Epithelial cell of esophagus (primary cell): ENCODE measurements at regions not wholly inside any gene's neighbourhood (a gene's known extent, or its start where the extent isn't known, plus 50 kb on each side); places are given as distances from the start of the nearest gene placed in this dataset.

Experiments
- DNase-seq: peaks from one replicate; pipeline ENCODE4 v3.0.0; 2010; ENCODE audit warnings: low read depth
- H3K4me3 ChIP-seq: 2 replicates; pipeline ENCODE4 v1.5.1; 2011; ENCODE audit warnings: mild to moderate bottlenecking, low read length, control low read depth
- TF ChIP-seq, protein P1 (sequence below): IDR thresholded peaks from 2 replicates; pipeline ENCODE4 v1.5.1; 2011; ENCODE audit warnings: low read depth, mild to moderate bottlenecking, low read length, control low read depth, inconsistent platforms; ENCODE audit not compliant: insufficient read depth; ENCODE audit errors: missing control alignments

DNA sequence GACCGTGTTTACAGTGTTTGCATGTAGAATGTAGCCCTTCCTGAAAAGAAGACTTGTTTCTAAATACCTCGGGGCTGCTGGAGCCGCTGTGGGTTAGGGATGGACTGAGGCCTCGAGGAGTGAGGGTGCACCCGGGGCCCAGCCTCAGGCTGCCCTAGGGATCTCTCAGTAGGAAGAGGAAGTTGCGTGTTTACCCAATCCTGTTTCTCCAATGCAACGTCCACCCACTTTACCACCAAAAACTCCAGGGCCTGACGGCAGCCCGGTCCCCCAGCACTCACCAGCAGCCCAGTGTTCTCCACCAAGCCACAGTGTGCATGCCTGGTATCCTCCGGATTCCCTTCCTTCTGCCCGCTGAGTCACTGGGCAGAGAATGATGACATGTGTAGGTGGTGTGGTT lies 255.8 kb downstream of the GLI2 start:
- no peak overlapping the region for H3K4me3 ChIP-seq
- TF ChIP-seq, protein P1, sequence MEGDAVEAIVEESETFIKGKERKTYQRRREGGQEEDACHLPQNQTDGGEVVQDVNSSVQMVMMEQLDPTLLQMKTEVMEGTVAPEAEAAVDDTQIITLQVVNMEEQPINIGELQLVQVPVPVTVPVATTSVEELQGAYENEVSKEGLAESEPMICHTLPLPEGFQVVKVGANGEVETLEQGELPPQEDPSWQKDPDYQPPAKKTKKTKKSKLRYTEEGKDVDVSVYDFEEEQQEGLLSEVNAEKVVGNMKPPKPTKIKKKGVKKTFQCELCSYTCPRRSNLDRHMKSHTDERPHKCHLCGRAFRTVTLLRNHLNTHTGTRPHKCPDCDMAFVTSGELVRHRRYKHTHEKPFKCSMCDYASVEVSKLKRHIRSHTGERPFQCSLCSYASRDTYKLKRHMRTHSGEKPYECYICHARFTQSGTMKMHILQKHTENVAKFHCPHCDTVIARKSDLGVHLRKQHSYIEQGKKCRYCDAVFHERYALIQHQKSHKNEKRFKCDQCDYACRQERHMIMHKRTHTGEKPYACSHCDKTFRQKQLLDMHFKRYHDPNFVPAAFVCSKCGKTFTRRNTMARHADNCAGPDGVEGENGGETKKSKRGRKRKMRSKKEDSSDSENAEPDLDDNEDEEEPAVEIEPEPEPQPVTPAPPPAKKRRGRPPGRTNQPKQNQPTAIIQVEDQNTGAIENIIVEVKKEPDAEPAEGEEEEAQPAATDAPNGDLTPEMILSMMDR = no peak
- DNase-seq = no peak

DNA sequence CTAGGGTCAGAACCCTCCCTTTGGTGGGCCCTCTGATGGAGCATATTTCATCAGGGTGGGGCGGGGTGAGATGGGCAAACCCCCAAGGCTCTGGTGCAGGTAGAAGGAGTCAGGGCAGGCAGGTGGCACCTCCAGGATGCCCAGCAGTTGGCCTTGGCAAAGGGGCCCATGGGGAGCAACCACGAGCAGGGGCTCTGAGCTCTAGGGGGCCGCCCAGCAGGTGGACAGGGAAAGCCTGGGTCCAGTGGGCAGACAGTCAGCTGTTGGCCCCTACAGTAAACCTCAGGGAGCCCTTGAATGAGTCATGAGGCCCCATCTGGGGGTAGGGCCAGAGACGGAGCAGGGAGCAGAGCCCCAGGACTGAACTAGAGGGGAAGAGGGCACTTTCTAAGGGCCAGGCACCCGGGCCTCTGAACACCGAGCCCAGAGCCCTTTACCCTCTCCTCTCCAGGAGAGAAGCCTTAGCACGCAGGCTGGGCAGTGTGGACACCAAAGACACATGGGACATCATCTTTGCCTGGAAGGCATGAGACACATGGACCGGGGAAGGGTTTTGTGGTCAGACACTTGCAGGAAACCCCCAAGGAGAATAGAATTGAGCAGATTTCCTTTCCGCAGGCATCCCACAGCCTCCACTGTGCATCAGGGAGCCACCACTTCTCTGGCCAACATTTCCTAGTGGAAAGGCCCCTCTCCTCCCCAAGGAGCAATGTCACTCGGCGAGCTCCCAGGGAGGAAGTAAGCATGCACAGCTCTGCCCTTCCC lies 257.3 kb downstream of the GLI2 start:
- TF ChIP-seq, protein P1 = no peak
- H3K4me3 ChIP-seq = no peak overlapping the region

DNA sequence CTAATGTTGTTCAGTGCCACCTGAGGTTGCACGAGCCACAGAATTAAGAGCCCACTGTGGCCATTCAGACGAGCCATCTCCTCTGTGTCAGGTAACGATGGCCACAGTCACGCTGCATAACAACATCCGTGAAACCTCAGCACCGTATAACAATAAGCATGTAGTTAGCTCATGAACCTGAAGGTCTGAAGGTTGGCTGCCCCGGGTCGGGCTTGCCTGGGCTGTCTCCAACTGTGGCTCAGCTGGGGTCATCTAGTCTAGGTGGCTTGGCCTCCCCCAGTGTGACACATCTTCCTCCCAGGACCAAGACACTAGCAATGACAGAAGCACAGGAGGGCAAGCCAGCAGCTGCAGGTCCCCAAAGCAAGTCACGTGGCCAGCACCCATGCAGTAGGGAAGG lies 258.0 kb downstream of the GLI2 start:
- no peak for DNase-seq

More for the DNA sequence above, 257.3 kb downstream of the GLI2 start:
- DNase-seq = no peak

DNA sequence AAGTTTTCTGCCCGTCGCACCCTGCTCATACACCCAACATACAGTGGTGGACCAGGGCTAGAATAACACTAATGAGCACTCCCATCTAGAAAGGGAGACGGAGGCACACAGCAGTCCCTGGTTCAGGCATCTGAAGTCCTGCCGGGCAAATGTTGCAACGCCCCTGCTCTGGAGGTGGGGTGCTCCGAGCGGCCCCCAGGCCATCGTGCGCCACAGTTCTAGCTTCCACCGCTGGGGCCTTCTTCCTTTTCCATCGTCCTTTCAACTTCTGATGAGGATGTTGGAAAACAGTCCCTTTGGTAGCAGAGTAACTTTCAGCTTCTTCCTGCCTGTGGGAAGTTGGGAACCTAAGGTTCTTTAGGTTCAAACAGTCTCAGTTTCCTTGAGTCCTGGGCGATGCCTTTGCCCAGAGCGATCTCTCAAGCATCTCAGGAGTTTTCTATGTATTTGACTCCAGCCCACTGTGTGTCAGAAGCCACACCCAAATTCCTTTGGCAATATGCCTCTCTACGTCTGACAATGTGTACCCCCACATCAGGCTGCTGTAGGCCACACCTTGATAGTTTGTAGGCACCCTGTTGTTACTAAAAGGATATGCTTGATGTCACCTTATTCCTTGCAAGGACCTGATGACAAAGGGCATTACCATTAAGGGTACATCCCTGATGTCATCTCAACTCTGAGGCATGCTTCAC lies 258.8 kb downstream of the GLI2 start:
- no peak overlapping the region for H3K4me3 ChIP-seq
- TF ChIP-seq, protein P1 = no peak
- DNase-seq = no peak

More for the DNA sequence above, 258.0 kb downstream of the GLI2 start:
- TF ChIP-seq, protein P1 = no peak
- no peak overlapping the region for H3K4me3 ChIP-seq

DNA sequence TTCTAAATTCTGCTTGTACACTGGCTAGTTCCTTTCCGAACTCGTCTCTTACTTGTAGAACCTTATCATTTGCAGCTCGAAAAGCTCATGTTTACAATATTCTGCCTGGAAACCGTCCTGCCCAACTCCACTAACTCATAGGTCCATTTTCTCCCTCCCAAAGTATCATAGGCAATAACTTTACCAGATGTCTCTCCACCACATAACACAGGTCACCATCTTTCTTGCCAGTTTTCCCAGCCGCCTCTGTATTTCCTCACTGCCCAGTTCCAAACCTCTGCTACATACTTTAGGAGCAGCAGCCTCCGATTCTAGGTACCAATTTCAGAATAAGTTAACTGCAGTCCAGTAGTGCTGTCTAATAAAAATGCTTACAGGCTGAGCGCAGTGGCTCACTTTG lies 259.5 kb downstream of the GLI2 start:
- DNase-seq = no peak
- H3K4me3 ChIP-seq = no peak overlapping the region
- TF ChIP-seq, protein P1 = no peak

DNA sequence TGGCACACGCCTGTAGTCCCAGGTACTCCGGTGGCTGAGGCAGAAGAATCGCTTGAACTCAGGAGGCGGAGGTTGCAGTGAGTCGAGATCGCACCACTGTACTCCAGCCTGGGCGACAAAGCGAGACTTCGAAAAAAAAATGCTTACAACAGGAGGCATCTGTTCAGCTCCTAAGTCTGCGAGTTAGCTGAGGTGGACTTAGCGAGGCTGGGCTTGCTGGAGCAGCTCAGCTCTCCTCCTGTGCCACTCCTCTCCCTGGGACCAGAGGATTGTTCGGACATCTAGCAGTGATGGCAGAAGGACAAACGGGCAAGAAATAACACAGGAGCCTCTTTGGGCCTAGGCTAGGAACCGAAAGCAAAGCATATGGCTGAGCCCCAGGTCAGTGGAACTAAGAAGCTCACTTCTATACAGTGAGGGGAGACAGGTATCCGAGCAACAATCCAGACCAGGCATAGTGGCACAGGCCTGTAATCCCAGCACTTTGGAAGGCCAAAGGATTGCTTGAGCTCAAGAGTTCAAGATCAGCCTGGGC lies 260.1 kb downstream of the GLI2 start:
- no peak overlapping the region for H3K4me3 ChIP-seq
- TF ChIP-seq, protein P1 = no peak

More for the DNA sequence above, 260.1 kb downstream of the GLI2 start:
- DNase-seq = no peak
